GM23338 (cell line): ENCODE measurements at regions not wholly inside any gene's neighbourhood (a gene's known extent, or its start where the extent isn't known, plus 50 kb on each side); places are given as distances from the start of the nearest gene placed in this dataset.

Source experiments
- ATAC-seq: fragments of 200-7000 bp; cut with Tn5 transposase; 3 replicates; pipeline ENCODE4 v1.9.1; 2020
- DNase-seq: peaks from one replicate; pipeline ENCODE4 v3.0.0-alpha.2; 2015; ENCODE audit warnings: low spot score
- H2AFZ ChIP-seq: fragments of 200-600 bp; sonication (generic); 2 replicates; pipeline ENCODE4 v1.8.0; 2016; ENCODE audit warnings: antibody characterized with exemption, mild to moderate bottlenecking, moderate library complexity
- H3F3A ChIP-seq: fragments of 200-600 bp; sonication (generic); replicated peaks from 2 replicates; pipeline ENCODE4 v1.8.0; 2017; ENCODE audit warnings: antibody characterized with exemption, mixed run types, low read depth
- H3K27ac ChIP-seq: fragments of 200-600 bp; sonication (generic); 2 replicates; pipeline ENCODE4 v1.6.1; 2016; ENCODE audit warnings: low read depth
- H3K27me3 ChIP-seq: fragments of 200-600 bp; sonication (generic); 2 replicates; pipeline ENCODE4 v1.8.0; 2016; ENCODE audit warnings: mild to moderate bottlenecking, mixed run types, moderate library complexity; ENCODE audit not compliant: insufficient read depth
- H3K36me3 ChIP-seq: fragments of 200-600 bp; sonication (generic); 2 replicates; pipeline ENCODE4 v1.8.0; 2016; ENCODE audit warnings: mild to moderate bottlenecking; ENCODE audit not compliant: insufficient read depth
- H3K4me1 ChIP-seq: fragments of 200-600 bp; sonication (generic); 2 replicates; pipeline ENCODE4 v1.8.0; 2016; ENCODE audit warnings: mild to moderate bottlenecking, moderate library complexity; ENCODE audit not compliant: insufficient read depth
- H3K4me2 ChIP-seq: fragments of 200-600 bp; sonication (generic); 2 replicates; pipeline ENCODE4 v1.7.1; 2017; ENCODE audit warnings: mixed run types
- H3K4me3 ChIP-seq: fragments of 200-600 bp; sonication (generic); 2 replicates; pipeline ENCODE4 v1.6.1; 2016; ENCODE audit warnings: mixed run types
- H3K79me2 ChIP-seq: fragments of 200-600 bp; sonication (generic); replicated peaks from 2 replicates; pipeline ENCODE4 v1.8.0; 2017; ENCODE audit warnings: mild to moderate bottlenecking; ENCODE audit not compliant: insufficient read depth
- H3K9me2 ChIP-seq: fragments of 200-600 bp; sonication (generic); 2 replicates; pipeline ENCODE4 v1.8.0; 2017; ENCODE audit not compliant: insufficient read depth
- H4K20me1 ChIP-seq: fragments of 200-600 bp; sonication (generic); replicated peaks from 2 replicates; pipeline ENCODE4 v1.8.0; 2017; ENCODE audit warnings: mild to moderate bottlenecking; ENCODE audit not compliant: insufficient read depth
- H3K27ac Mint-ChIP-seq: 2 replicates; pipeline ENCODE4 v1.8.0; 2020; ENCODE audit warnings: inconsistent platforms, mild to moderate bottlenecking, moderate library complexity, mixed read lengths
- H3K27me3 Mint-ChIP-seq: 3 replicates; pipeline ENCODE4 v1.8.0; 2022; ENCODE audit warnings: low read depth, mild to moderate bottlenecking, moderate library complexity, mixed read lengths, inconsistent platforms; ENCODE audit not compliant: insufficient read depth, poor library complexity
- H3K36me3 Mint-ChIP-seq: 3 replicates; pipeline ENCODE4 v1.8.0; 2021; ENCODE audit warnings: low read depth, mild to moderate bottlenecking, inconsistent platforms, moderate library complexity, mixed read lengths
- H3K4me1 Mint-ChIP-seq: 3 replicates; pipeline ENCODE4 v1.8.0; 2020; ENCODE audit warnings: mild to moderate bottlenecking, inconsistent platforms, mixed read lengths
- H3K4me3 Mint-ChIP-seq: 3 replicates; pipeline ENCODE4 v1.8.0; 2021; ENCODE audit warnings: moderate library complexity, mild to moderate bottlenecking, inconsistent platforms, mixed read lengths
- H3K9me3 Mint-ChIP-seq: 3 replicates; pipeline ENCODE4 v1.8.0; 2020; ENCODE audit warnings: moderate library complexity, mild to moderate bottlenecking, inconsistent platforms, mixed read lengths
- EZH2phosphoT487 ChIP-seq: fragments of 200-600 bp; sonication (generic); IDR thresholded peaks from one replicate; pipeline ENCODE4 v1.8.1; 2018; ENCODE audit warnings: antibody characterized with exemption; ENCODE audit not compliant: unreplicated experiment
- ZNF331 ChIP-seq: fragments of 250-450 bp; sonication (Bioruptor Pico); IDR thresholded peaks from 2 replicates; pipeline ENCODE4 v1.5.0; 2020; ENCODE audit warnings: low read depth, mild to moderate bottlenecking, moderate library complexity
- TF ChIP-seq, protein P1 (sequence below): IDR thresholded peaks from one replicate; pipeline ENCODE4 v1.6.1; 2018; ENCODE audit warnings: antibody characterized with exemption; ENCODE audit not compliant: unreplicated experiment
- TF ChIP-seq, protein P2 (sequence below): fragments of 250-450 bp; sonication (Bioruptor Pico); IDR thresholded peaks from 2 replicates; pipeline ENCODE4 v1.5.0; 2020; ENCODE audit warnings: mild to moderate bottlenecking, moderate library complexity

DNA sequence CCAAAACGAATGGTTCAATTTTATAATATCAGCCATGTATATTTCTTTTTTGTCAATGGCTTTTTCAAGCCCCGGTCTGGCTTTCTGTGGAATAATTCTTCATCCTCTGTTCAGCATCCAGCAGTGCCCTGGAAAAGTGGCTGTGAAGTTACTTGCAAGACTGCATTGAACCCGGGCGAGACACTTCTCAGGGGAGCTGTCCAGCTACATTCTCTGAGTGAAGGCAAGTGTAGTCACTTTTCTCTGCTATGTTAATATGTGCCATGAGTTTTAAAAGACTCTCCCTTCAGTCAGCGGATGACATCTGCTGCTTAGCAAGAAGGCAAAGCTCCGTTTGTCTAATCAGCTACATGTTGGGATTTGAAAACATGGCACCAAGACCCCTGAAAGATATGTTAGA is 81.3 kb upstream of the RGMA start:
- H3K27ac Mint-ChIP-seq, result no peak overlapping the region
- ATAC-seq, result no peak
- peaks cover 2% of the 10 kb centered on the region for H3K27me3 Mint-ChIP-seq
- Histone ChIP-seq H3K4me1 (no peaks in the 10 kb centered on the region), H3F3A (no peaks in the 10 kb centered on the region), H3K27me3 (no peaks in the 10 kb centered on the region), H3K36me3 (no peaks in the 10 kb centered on the region), H3K4me2 (no peak overlapping the region), H3K79me2 (no peaks in the 10 kb centered on the region), H4K20me1 (no peaks in the 10 kb centered on the region), H3K4me3 (no peak overlapping the region), H2AFZ (no peak overlapping the region), H3K9me2 (no peaks in the 10 kb centered on the region), H3K27ac (no peak overlapping the region)
- no peak overlapping the region for H3K4me3 Mint-ChIP-seq
- peaks cover 6% of the 10 kb centered on the region; the same call in 2 of the 3 replicates for H3K36me3 Mint-ChIP-seq
- TF ChIP-seq, protein P1, sequence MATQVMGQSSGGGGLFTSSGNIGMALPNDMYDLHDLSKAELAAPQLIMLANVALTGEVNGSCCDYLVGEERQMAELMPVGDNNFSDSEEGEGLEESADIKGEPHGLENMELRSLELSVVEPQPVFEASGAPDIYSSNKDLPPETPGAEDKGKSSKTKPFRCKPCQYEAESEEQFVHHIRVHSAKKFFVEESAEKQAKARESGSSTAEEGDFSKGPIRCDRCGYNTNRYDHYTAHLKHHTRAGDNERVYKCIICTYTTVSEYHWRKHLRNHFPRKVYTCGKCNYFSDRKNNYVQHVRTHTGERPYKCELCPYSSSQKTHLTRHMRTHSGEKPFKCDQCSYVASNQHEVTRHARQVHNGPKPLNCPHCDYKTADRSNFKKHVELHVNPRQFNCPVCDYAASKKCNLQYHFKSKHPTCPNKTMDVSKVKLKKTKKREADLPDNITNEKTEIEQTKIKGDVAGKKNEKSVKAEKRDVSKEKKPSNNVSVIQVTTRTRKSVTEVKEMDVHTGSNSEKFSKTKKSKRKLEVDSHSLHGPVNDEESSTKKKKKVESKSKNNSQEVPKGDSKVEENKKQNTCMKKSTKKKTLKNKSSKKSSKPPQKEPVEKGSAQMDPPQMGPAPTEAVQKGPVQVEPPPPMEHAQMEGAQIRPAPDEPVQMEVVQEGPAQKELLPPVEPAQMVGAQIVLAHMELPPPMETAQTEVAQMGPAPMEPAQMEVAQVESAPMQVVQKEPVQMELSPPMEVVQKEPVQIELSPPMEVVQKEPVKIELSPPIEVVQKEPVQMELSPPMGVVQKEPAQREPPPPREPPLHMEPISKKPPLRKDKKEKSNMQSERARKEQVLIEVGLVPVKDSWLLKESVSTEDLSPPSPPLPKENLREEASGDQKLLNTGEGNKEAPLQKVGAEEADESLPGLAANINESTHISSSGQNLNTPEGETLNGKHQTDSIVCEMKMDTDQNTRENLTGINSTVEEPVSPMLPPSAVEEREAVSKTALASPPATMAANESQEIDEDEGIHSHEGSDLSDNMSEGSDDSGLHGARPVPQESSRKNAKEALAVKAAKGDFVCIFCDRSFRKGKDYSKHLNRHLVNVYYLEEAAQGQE, result peak; percentile 48
- TF ChIP-seq ZNF331 (CRISPR knock-in tag) (no peak), EZH2phosphoT487 (no peak)
- TF ChIP-seq, protein P2, sequence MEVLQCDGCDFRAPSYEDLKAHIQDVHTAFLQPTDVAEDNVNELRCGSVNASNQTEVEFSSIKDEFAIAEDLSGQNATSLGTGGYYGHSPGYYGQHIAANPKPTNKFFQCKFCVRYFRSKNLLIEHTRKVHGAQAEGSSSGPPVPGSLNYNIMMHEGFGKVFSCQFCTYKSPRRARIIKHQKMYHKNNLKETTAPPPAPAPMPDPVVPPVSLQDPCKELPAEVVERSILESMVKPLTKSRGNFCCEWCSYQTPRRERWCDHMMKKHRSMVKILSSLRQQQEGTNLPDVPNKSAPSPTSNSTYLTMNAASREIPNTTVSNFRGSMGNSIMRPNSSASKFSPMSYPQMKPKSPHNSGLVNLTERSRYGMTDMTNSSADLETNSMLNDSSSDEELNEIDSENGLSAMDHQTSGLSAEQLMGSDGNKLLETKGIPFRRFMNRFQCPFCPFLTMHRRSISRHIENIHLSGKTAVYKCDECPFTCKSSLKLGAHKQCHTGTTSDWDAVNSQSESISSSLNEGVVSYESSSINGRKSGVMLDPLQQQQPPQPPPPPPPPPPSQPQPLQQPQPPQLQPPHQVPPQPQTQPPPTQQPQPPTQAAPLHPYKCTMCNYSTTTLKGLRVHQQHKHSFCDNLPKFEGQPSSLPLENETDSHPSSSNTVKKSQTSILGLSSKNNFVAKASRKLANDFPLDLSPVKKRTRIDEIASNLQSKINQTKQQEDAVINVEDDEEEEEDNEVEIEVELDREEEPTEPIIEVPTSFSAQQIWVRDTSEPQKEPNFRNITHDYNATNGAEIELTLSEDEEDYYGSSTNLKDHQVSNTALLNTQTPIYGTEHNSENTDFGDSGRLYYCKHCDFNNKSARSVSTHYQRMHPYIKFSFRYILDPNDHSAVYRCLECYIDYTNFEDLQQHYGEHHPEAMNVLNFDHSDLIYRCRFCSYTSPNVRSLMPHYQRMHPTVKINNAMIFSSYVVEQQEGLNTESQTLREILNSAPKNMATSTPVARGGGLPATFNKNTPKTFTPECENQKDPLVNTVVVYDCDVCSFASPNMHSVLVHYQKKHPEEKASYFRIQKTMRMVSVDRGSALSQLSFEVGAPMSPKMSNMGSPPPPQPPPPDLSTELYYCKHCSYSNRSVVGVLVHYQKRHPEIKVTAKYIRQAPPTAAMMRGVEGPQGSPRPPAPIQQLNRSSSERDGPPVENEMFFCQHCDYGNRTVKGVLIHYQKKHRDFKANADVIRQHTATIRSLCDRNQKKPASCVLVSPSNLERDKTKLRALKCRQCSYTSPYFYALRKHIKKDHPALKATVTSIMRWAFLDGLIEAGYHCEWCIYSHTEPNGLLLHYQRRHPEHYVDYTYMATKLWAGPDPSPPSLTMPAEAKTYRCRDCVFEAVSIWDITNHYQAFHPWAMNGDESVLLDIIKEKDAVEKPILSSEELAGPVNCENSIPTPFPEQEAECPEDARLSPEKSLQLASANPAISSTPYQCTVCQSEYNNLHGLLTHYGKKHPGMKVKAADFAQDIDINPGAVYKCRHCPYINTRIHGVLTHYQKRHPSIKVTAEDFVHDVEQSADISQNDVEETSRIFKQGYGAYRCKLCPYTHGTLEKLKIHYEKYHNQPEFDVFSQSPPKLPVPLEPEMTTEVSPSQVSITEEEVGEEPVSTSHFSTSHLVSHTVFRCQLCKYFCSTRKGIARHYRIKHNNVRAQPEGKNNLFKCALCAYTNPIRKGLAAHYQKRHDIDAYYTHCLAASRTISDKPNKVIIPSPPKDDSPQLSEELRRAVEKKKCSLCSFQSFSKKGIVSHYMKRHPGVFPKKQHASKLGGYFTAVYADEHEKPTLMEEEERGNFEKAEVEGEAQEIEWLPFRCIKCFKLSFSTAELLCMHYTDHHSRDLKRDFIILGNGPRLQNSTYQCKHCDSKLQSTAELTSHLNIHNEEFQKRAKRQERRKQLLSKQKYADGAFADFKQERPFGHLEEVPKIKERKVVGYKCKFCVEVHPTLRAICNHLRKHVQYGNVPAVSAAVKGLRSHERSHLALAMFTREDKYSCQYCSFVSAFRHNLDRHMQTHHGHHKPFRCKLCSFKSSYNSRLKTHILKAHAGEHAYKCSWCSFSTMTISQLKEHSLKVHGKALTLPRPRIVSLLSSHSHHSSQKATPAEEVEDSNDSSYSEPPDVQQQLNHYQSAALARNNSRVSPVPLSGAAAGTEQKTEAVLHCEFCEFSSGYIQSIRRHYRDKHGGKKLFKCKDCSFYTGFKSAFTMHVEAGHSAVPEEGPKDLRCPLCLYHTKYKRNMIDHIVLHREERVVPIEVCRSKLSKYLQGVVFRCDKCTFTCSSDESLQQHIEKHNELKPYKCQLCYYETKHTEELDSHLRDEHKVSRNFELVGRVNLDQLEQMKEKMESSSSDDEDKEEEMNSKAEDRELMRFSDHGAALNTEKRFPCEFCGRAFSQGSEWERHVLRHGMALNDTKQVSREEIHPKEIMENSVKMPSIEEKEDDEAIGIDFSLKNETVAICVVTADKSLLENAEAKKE (CRISPR knock-in tag), result no peak
- peaks cover 16% of the 10 kb centered on the region for H3K9me3 Mint-ChIP-seq
- H3K4me1 Mint-ChIP-seq, result no peaks in the 10 kb centered on the region; the same call in 1 of the 3 replicates
- no peak for DNase-seq
